Lower lobe of right lung (tissue), 2 donors: ENCODE measurements at regions not wholly inside any gene's neighbourhood (a gene's known extent, or its start where the extent isn't known, plus 50 kb on each side); places are given as distances from the start of the nearest gene placed in this dataset.
"Not testable (repeated sequence)": the region's sequence is repeated elsewhere in the genome, so short reads cannot be mapped to it uniquely, and the experiment has no call there.

Source experiments
- ATAC-seq, 2 donors: fragments of 200-7000 bp; cut with Tn5 transposase; one replicate each; pipeline ENCODE4 v1.9.1; 2020 to 2022; ENCODE audit warnings: mild to moderate bottlenecking in 2 of 2, moderate library complexity in 2 of 2
- DNase-seq: peaks from one replicate; pipeline ENCODE4 v3.0.0-alpha.2; 2020
- H3K27ac ChIP-seq: fragments of 200-600 bp; one replicate; pipeline ENCODE4 v1.8.0; 2022
- H3K27me3 ChIP-seq: fragments of 200-600 bp; one replicate; pipeline ENCODE4 v1.8.0; 2022; ENCODE audit warnings: low read depth
- H3K36me3 ChIP-seq: fragments of 200-600 bp; one replicate; pipeline ENCODE4 v1.8.0; 2022; ENCODE audit warnings: mild to moderate bottlenecking
- H3K4me1 ChIP-seq: fragments of 200-600 bp; one replicate; pipeline ENCODE4 v1.8.0; 2022
- H3K4me3 ChIP-seq: fragments of 200-600 bp; one replicate; pipeline ENCODE4 v1.8.0; 2022; ENCODE audit warnings: mild to moderate bottlenecking
- H3K9me3 ChIP-seq: fragments of 200-600 bp; one replicate; pipeline ENCODE4 v1.8.0; 2022
- intact Hi-C: fragments of 100-400 bp; cut with DNase I; formaldehyde crosslinking; loops from one replicate; pipeline ENCODE4 v1.11.0; 2022
- TF ChIP-seq, protein P1 (sequence below): fragments of 200-600 bp; IDR thresholded peaks from one replicate; pipeline ENCODE4 v1.8.0; 2022; ENCODE audit warnings: antibody characterized with exemption, mild to moderate bottlenecking
- donor health status: DM: no; HTN: yes; CAD: no; lungs with severe emphysema.

GRCh38 chr7:46047581-46047980 is 126.5 kb upstream of the IGFBP3 start:
- intact Hi-C loops = no loop called here
- ATAC-seq = no peak
- Histone ChIP-seq H3K27ac (no peak overlapping the region), H3K27me3 (no peaks in the 10 kb centered on the region), H3K4me1 (no peaks in the 10 kb centered on the region), H3K9me3 (no peaks in the 10 kb centered on the region), H3K4me3 (no peak overlapping the region), H3K36me3 (no peaks in the 10 kb centered on the region)
- TF ChIP-seq, protein P1, sequence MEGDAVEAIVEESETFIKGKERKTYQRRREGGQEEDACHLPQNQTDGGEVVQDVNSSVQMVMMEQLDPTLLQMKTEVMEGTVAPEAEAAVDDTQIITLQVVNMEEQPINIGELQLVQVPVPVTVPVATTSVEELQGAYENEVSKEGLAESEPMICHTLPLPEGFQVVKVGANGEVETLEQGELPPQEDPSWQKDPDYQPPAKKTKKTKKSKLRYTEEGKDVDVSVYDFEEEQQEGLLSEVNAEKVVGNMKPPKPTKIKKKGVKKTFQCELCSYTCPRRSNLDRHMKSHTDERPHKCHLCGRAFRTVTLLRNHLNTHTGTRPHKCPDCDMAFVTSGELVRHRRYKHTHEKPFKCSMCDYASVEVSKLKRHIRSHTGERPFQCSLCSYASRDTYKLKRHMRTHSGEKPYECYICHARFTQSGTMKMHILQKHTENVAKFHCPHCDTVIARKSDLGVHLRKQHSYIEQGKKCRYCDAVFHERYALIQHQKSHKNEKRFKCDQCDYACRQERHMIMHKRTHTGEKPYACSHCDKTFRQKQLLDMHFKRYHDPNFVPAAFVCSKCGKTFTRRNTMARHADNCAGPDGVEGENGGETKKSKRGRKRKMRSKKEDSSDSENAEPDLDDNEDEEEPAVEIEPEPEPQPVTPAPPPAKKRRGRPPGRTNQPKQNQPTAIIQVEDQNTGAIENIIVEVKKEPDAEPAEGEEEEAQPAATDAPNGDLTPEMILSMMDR = no peak
- no peak for DNase-seq

- H3K36me3 ChIP-seq, H3K27me3 ChIP-seq, intact Hi-C loops, H3K27ac ChIP-seq, DNase-seq, H3K4me1 ChIP-seq, H3K4me3 ChIP-seq, H3K9me3 ChIP-seq, ATAC-seq: not testable (repeated sequence)
Measured at GRCh38 chr7:46043338-46043737, 122.3 kb upstream of the IGFBP3 start.

GRCh38 chr7:46039813-46040212 is 118.7 kb upstream of the IGFBP3 start:
- H3K27ac ChIP-seq, H3K4me1 ChIP-seq, H3K4me3 ChIP-seq, ATAC-seq, H3K36me3 ChIP-seq, H3K9me3 ChIP-seq, intact Hi-C loops, H3K27me3 ChIP-seq, DNase-seq: not testable (repeated sequence)

GRCh38 chr7:46035166-46035565 is 114.1 kb upstream of the IGFBP3 start:
- no peak for DNase-seq
- no peak overlapping the region for H3K4me3 ChIP-seq
- TF ChIP-seq, protein P1 = no peak
- H3K36me3 ChIP-seq = no peaks in the 10 kb centered on the region
- no peak for ATAC-seq
- no peaks in the 10 kb centered on the region for H3K9me3 ChIP-seq
- intact Hi-C loops = no loop called here
- no peak overlapping the region for H3K27ac ChIP-seq
- no peaks in the 10 kb centered on the region for H3K4me1 ChIP-seq
- H3K27me3 ChIP-seq = no peaks in the 10 kb centered on the region

GRCh38 chr7:46034056-46034768 is 113.1 kb upstream of the IGFBP3 start:
- intact Hi-C loops = no loop called here
- Histone ChIP-seq H3K4me1 (no peaks in the 10 kb centered on the region), H3K36me3 (no peaks in the 10 kb centered on the region), H3K27me3 (no peaks in the 10 kb centered on the region), H3K9me3 (no peaks in the 10 kb centered on the region), H3K4me3 (no peak overlapping the region), H3K27ac (no peak overlapping the region)
- no peak for DNase-seq
- TF ChIP-seq, protein P1 = no peak
- ATAC-seq = no peak

GRCh38 chr7:46033592-46033991 is 112.5 kb upstream of the IGFBP3 start:
- no peak overlapping the region for H3K27ac ChIP-seq
- no peaks in the 10 kb centered on the region for H3K9me3 ChIP-seq
- TF ChIP-seq, protein P1 = no peak
- no peak for ATAC-seq
- no peaks in the 10 kb centered on the region for H3K27me3 ChIP-seq
- no peaks in the 10 kb centered on the region for H3K4me1 ChIP-seq
- H3K4me3 ChIP-seq = no peak overlapping the region
- H3K36me3 ChIP-seq = no peaks in the 10 kb centered on the region
- no peak for DNase-seq
- intact Hi-C loops = no loop called here
